ENCODE measurements at regions not wholly inside any gene's neighbourhood (a gene's known extent, or its start where the extent isn't known, plus 50 kb on each side); places are given as distances from the start of the nearest gene placed in this dataset.

DNA sequence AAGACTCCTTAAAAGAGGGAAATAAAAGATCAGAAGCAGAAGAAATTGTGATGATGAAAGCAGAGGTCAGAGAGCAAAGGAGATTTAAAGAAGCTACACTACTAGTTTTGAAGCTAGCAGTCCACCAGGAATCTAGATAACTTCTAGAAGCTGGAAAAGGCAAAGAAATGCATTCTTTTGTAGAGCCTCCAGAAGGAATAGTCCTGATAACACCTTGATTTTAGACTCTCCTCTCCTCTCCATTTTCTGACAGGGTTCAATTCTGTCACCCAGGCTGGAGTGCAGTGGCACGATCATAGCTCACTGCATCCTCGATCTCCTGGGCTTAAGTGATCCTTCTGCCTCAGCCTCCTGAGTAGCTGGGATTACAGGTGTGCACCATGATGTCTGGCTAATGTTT, 1187.3 kb upstream of the CNTN5 start:
- no peak overlapping the region for H3K4me3 ChIP-seq
- DNase-seq (no peak), ATAC-seq (no peak)
- TF ChIP-seq, protein P1, sequence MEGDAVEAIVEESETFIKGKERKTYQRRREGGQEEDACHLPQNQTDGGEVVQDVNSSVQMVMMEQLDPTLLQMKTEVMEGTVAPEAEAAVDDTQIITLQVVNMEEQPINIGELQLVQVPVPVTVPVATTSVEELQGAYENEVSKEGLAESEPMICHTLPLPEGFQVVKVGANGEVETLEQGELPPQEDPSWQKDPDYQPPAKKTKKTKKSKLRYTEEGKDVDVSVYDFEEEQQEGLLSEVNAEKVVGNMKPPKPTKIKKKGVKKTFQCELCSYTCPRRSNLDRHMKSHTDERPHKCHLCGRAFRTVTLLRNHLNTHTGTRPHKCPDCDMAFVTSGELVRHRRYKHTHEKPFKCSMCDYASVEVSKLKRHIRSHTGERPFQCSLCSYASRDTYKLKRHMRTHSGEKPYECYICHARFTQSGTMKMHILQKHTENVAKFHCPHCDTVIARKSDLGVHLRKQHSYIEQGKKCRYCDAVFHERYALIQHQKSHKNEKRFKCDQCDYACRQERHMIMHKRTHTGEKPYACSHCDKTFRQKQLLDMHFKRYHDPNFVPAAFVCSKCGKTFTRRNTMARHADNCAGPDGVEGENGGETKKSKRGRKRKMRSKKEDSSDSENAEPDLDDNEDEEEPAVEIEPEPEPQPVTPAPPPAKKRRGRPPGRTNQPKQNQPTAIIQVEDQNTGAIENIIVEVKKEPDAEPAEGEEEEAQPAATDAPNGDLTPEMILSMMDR (IDR thresholded peaks at IDR 0.05 in 4 of 5, conservative IDR thresholded peaks at IDR 0.05 in 1 of 5) = no peak
- TF ChIP-seq POLR2A (IDR thresholded peaks at IDR 0.05) = no peak
- H3K4me1 ChIP-seq = no peaks in the 10 kb centered on the region
- H3K36me3 ChIP-seq = no peaks in the 10 kb centered on the region
- no peak overlapping the region for H3K27ac ChIP-seq
- no peaks in the 10 kb centered on the region for H3K9me3 ChIP-seq
- intact Hi-C loops (cut with DNase I; ENCODE audit: low total_unique reads) (no loop called here), in situ Hi-C loops (cut with MboI; ENCODE audit: low sequenced_read_pairs in 4 of 4) (no loop called here)
- no peaks in the 10 kb centered on the region for H3K27me3 ChIP-seq

DNA sequence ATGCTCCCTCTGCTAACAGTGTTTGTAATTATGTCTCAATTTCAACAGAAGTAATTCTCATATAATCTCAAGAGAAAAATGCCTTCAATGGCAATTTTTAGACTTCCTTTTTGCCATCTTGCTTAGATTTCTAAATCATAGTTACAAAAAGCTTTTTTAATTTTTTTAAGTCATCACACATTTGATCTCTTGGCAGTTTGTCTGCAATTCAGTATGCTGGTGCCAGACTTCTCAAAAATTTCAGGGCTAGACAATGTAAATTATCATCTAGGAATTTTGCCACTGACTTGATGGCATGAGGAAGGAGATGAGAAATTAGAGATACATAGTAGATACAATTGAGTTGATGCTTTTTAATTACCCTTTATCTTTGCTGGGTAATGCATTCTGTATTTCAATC, 1176.7 kb upstream of the CNTN5 start:
- no peaks in the 10 kb centered on the region for H3K36me3 ChIP-seq
- no peaks in the 10 kb centered on the region for H3K27me3 ChIP-seq
- ATAC-seq (no peak), DNase-seq (no peak)
- no peak overlapping the region for H3K27ac ChIP-seq
- no peaks in the 10 kb centered on the region for H3K9me3 ChIP-seq
- intact Hi-C loops (cut with DNase I; ENCODE audit: low total_unique reads) = no loop called here
- no peak overlapping the region for H3K4me3 ChIP-seq
- in situ Hi-C loops (cut with MboI; ENCODE audit: low sequenced_read_pairs in 4 of 4) = no loop called here
- no peaks in the 10 kb centered on the region for H3K4me1 ChIP-seq
- TF ChIP-seq, protein P1 (IDR thresholded peaks at IDR 0.05 in 4 of 5, conservative IDR thresholded peaks at IDR 0.05 in 1 of 5) = no peak
- no peak for TF ChIP-seq POLR2A (IDR thresholded peaks at IDR 0.05)

DNA sequence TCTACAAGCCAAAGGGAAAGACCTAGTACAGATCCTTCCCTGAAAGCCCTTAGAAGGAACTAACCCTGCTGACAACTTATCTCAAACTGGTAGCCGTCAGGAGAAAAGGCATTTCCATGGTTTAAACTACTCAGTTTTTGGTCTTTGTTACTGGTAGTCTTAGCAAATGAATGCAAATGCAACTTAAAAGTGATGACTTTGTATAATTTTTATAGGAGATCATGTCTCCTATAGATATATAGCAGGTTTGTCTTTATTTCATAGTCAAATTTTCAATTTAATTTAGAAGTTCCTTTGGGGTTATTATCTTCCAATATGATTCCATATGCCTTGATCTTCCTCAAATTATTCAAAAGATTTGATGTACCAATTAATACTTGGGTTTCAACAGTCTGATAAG, 1173.0 kb upstream of the CNTN5 start:
- H3K36me3 ChIP-seq = no peaks in the 10 kb centered on the region
- H3K4me3 ChIP-seq = no peak overlapping the region
- no peaks in the 10 kb centered on the region for H3K27me3 ChIP-seq
- H3K27ac ChIP-seq = no peak overlapping the region
- TF ChIP-seq, protein P1 (IDR thresholded peaks at IDR 0.05 in 4 of 5, conservative IDR thresholded peaks at IDR 0.05 in 1 of 5) = no peak
- TF ChIP-seq POLR2A (IDR thresholded peaks at IDR 0.05) = no peak
- no peaks in the 10 kb centered on the region for H3K4me1 ChIP-seq
- in situ Hi-C loops (cut with MboI; ENCODE audit: low sequenced_read_pairs in 4 of 4) (no loop called here), intact Hi-C loops (cut with DNase I; ENCODE audit: low total_unique reads) (no loop called here)
- no peak for DNase-seq
- H3K9me3 ChIP-seq = no peaks in the 10 kb centered on the region
- no peak for ATAC-seq

DNA sequence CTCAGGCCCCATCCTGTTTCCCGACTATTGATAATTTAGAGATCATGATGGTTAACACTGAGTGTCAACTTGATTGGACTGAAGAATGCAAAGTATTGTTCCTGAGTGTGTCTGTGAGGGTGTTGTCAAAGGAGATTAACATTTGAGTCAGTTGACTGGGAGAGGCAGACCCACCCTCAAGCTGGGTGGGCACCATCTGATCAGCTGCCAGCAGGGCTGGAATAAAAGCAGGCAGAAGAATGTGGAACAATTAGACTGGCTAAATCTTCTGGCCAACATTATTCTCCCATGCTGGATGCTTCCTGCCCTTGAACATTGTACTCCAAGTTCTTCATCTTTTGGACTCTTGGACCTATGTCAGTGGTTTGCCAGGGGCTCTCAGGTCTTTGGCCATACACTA, 1170.0 kb upstream of the CNTN5 start:
- intact Hi-C loops (cut with DNase I; ENCODE audit: low total_unique reads) (no loop called here), in situ Hi-C loops (cut with MboI; ENCODE audit: low sequenced_read_pairs in 4 of 4) (no loop called here)
- Histone ChIP-seq H3K9me3 (no peaks in the 10 kb centered on the region), H3K36me3 (no peaks in the 10 kb centered on the region), H3K27me3 (no peaks in the 10 kb centered on the region), H3K4me3 (no peak overlapping the region), H3K4me1 (no peaks in the 10 kb centered on the region), H3K27ac (no peak overlapping the region)
- TF ChIP-seq, protein P1 (IDR thresholded peaks at IDR 0.05 in 4 of 5, conservative IDR thresholded peaks at IDR 0.05 in 1 of 5) = no peak
- no peak for TF ChIP-seq POLR2A (IDR thresholded peaks at IDR 0.05)
- DNase-seq = no peak
- ATAC-seq = no peak

DNA sequence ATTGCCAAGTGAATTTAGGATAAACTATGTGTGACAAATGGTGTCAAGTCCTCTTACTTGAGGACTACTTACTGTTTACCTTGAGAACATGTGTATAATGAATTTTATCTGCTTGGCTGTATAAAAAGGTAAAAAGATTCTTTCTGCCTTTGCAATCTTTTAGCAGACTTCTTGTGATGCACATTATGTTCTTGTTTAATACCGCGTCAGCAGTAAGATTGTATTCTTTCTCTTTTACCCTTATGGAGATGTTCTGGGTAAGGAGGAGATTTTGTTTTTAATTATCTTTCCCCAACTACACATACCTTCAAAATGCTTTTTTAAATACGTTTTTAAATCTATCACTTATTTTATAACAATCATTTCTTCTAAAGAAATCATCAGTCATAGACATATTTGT, 1166.4 kb upstream of the CNTN5 start:
- H3K36me3 ChIP-seq = no peaks in the 10 kb centered on the region
- ATAC-seq (no peak), DNase-seq (no peak)
- no peaks in the 10 kb centered on the region for H3K27me3 ChIP-seq
- no peaks in the 10 kb centered on the region for H3K4me1 ChIP-seq
- in situ Hi-C loops (cut with MboI; ENCODE audit: low sequenced_read_pairs in 4 of 4) (no loop called here), intact Hi-C loops (cut with DNase I; ENCODE audit: low total_unique reads) (no loop called here)
- no peak overlapping the region for H3K27ac ChIP-seq
- no peaks in the 10 kb centered on the region for H3K9me3 ChIP-seq
- TF ChIP-seq POLR2A (IDR thresholded peaks at IDR 0.05) = no peak
- TF ChIP-seq, protein P1 (IDR thresholded peaks at IDR 0.05 in 4 of 5, conservative IDR thresholded peaks at IDR 0.05 in 1 of 5) = no peak
- no peak overlapping the region for H3K4me3 ChIP-seq

Measured in gastrocnemius medialis (tissue), 4 donors.